ENCODE measurements at regions not wholly inside any gene's neighbourhood (a gene's known extent, or its start where the extent isn't known, plus 50 kb on each side); places are given as distances from the start of the nearest gene placed in this dataset.

DNA sequence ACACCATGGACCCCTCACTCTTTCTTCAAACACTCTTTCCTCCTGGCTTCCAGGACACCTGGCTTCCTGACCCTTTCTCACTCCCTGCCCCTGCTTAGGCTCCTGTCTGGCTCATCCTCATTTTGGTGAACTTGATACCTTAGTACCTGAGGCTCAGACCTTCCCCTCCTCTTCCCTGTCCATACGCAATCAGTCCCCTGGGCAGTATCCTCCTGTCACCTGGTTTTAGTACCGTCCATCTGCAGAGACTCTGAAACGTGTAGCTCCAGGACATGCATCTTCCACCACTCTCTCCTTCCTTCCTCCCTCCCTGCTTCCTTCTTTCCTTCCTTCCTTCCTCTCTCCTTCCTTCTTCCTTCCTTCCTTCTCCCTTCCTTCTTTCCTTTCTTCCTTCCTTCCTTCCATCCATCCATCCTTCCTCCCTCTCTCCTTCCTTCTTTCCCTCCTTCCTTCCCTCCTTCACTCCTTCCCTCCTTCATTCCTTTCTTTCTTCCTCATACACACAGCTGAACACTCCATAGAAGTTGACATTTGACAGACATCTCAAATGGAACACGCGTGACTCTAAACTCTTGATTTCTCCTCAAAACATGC, 1488.6 kb downstream of the TBC1D22A start:
- H3K27me3 ChIP-seq (ENCODE audit: control insufficient read depth, insufficient read depth, low read length): no peaks in the 10 kb centered on the region
- TF ChIP-seq, protein P1, sequence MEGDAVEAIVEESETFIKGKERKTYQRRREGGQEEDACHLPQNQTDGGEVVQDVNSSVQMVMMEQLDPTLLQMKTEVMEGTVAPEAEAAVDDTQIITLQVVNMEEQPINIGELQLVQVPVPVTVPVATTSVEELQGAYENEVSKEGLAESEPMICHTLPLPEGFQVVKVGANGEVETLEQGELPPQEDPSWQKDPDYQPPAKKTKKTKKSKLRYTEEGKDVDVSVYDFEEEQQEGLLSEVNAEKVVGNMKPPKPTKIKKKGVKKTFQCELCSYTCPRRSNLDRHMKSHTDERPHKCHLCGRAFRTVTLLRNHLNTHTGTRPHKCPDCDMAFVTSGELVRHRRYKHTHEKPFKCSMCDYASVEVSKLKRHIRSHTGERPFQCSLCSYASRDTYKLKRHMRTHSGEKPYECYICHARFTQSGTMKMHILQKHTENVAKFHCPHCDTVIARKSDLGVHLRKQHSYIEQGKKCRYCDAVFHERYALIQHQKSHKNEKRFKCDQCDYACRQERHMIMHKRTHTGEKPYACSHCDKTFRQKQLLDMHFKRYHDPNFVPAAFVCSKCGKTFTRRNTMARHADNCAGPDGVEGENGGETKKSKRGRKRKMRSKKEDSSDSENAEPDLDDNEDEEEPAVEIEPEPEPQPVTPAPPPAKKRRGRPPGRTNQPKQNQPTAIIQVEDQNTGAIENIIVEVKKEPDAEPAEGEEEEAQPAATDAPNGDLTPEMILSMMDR (IDR thresholded peaks at IDR 0.05; ENCODE audit: insufficient read depth, low read length, severe bottlenecking): no peak
- H3K36me3 ChIP-seq (ENCODE audit: control insufficient read depth, insufficient read depth, low read length): no peaks in the 10 kb centered on the region
- no peak for FAIRE-seq
- no peak overlapping the region for H3K4me3 ChIP-seq (ENCODE audit: low read depth, low read length)
- no peak for DNase-seq (ENCODE audit: low read depth)

DNA sequence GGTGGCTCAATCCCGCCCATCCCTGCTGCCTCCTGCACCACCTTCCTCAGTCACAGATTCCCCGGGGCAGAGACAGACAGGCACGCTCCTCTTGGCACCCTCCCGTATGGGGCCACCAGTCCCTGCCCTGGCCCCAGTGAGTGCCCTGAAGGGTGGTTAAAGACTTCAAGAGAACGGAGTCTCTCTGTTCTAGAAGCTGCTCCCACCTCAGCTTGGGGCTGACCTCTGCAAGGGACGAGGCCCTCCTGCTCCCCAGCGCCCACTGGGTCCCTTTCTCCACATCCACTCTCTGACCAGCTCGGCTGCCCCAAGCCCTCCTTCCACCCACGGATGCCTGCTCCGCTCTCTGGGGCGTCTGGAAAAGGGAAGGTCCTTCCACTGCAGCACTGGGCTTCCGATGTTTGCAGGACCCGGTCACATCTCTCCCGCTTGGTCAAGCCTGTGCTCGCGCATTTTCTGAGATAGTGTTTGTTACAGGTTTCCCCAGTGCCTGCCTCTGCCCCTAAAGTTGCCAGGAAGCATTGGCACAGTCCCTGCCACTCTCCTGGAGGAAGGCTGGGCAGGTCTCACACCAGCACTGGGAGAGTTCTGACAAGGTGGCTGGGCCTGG, 1487.9 kb downstream of the TBC1D22A start:
- no peak for DNase-seq (ENCODE audit: low read depth)
- H3K36me3 ChIP-seq (ENCODE audit: control insufficient read depth, insufficient read depth, low read length): no peaks in the 10 kb centered on the region
- no peak for FAIRE-seq
- TF ChIP-seq, protein P1 (IDR thresholded peaks at IDR 0.05; ENCODE audit: insufficient read depth, low read length, severe bottlenecking): no peak
- no peak overlapping the region for H3K4me3 ChIP-seq (ENCODE audit: low read depth, low read length)
- no peaks in the 10 kb centered on the region for H3K27me3 ChIP-seq (ENCODE audit: control insufficient read depth, insufficient read depth, low read length)

DNA sequence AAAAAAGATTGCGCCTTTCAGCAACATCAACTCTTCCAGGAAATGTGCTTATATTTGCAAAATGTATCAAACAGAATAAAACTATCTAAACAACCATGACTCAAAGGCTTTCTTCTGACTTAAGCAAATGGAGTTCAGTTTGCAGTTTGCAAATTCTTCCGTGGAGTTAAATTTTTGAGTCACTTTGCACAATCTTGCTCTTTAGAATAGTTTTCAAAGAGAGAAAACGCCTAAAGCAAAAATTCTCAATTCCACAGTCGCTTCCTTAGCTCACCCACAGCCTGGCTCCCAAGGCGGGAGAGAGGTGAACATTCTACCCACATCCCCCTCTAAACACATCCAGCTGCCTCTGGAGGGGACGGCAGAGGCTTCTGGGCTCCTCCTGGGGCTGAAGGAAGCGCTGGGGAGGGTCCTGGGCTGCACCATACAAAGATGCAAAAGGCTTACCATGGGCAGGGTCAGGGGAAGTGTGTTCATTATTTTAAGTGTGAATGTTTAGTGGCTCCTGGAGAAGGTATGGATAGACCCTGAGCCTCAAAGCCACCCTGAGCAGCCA, 1487.3 kb downstream of the TBC1D22A start:
- Histone ChIP-seq H3K27me3 (ENCODE audit: control insufficient read depth, insufficient read depth, low read length) (no peaks in the 10 kb centered on the region), H3K4me3 (ENCODE audit: low read depth, low read length) (no peak overlapping the region), H3K36me3 (ENCODE audit: control insufficient read depth, insufficient read depth, low read length) (no peaks in the 10 kb centered on the region)
- DNase-seq (ENCODE audit: low read depth): no peak
- no peak for FAIRE-seq
- TF ChIP-seq, protein P1 (IDR thresholded peaks at IDR 0.05; ENCODE audit: insufficient read depth, low read length, severe bottlenecking): no peak

DNA sequence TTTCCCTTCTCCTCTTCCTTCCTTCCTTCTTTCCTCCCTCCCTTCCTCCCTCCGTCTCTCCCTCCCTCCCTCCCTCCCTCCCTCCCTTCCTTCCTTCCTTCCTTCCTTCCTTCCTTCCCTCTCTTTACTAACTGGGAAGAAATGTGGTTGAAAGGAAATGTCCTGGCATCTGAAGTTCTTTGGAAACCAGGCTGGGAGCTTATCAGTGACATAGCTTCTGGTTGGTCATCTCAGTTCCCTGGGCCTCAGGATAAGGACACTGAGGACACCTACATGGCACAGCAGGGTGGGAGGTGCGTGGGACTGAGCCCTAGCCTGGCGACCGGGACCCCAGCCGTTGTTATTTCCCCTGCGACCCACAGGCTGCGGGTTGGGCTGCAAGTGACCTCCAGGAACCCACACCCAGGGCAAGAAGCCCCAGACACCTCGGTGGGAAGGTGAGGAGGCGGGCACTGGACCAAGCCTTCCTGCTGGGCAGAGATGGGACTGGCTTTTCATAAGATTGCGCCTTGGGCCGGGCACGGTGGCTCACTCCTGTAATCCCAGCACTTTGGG, 1486.5 kb downstream of the TBC1D22A start:
- TF ChIP-seq, protein P1 (IDR thresholded peaks at IDR 0.05; ENCODE audit: insufficient read depth, low read length, severe bottlenecking): no peak
- Histone ChIP-seq H3K27me3 (ENCODE audit: control insufficient read depth, insufficient read depth, low read length) (no peaks in the 10 kb centered on the region), H3K36me3 (ENCODE audit: control insufficient read depth, insufficient read depth, low read length) (no peaks in the 10 kb centered on the region), H3K4me3 (ENCODE audit: low read depth, low read length) (no peak overlapping the region)
- no peak for FAIRE-seq
- no peak for DNase-seq (ENCODE audit: low read depth)

DNA sequence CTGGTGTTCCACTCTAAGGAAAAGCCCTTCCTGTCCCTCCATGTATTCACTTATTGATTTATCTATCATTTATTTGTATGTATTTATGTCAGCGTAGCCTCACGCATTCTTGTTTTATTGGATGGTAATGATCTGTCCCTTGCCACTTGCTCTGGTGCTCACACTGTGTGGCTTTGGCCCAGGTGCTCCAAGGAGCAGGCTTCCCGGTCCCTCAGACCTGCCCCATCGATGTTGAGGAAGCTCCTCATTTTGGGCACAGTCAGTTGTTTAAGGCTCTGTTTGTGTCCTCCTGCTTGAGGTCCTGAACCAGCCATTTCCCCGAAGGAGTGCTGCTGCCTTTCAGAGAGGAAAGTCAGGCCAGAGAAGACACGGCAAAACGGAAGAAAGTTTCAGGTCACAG, 1485.4 kb downstream of the TBC1D22A start:
- DNase-seq (ENCODE audit: low read depth): no peak
- Histone ChIP-seq H3K27me3 (ENCODE audit: control insufficient read depth, insufficient read depth, low read length) (no peaks in the 10 kb centered on the region), H3K36me3 (ENCODE audit: control insufficient read depth, insufficient read depth, low read length) (no peaks in the 10 kb centered on the region), H3K4me3 (ENCODE audit: low read depth, low read length) (no peak overlapping the region)
- FAIRE-seq: no peak
- TF ChIP-seq, protein P1 (IDR thresholded peaks at IDR 0.05; ENCODE audit: insufficient read depth, low read length, severe bottlenecking): no peak

All from bronchial epithelial cell (primary cell).